Lung (tissue), 11 donors: ENCODE measurements at regions not wholly inside any gene's neighbourhood (a gene's known extent, or its start where the extent isn't known, plus 50 kb on each side); places are given as distances from the start of the nearest gene placed in this dataset.

ENCODE experiments used
- ATAC-seq: fragments of 200-7000 bp; cut with Tn5 transposase; one replicate; pipeline ENCODE4 v1.9.1; 2020; ENCODE audit warnings: moderate number of reproducible peaks; ENCODE audit not compliant: insufficient read depth, low FRiP score
- DNase-seq, 3 donors: peaks; one replicate each; pipeline ENCODE4 v3.0.0-alpha.2; 2013 to 2017
- H3K27ac ChIP-seq, 2 donors: one replicate each; pipeline ENCODE4 v1.5.1; 2013; ENCODE audit warnings: mild to moderate bottlenecking in 2 of 2, moderate library complexity in 2 of 2, control low read depth in 1 of 2, inconsistent platforms in 1 of 2, low read depth in 1 of 2, low read length in 1 of 2
- H3K27me3 ChIP-seq, 3 donors: one replicate each; pipeline ENCODE4 v1.5.1; 2013; ENCODE audit warnings: low read length in 2 of 3; ENCODE audit not compliant: control insufficient read depth in 3 of 3, insufficient read depth in 3 of 3
- H3K36me3 ChIP-seq, 4 donors: one replicate each; pipeline ENCODE4 v1.5.1; 2013; ENCODE audit warnings: low read length in 4 of 4, mild to moderate bottlenecking in 1 of 4, moderate library complexity in 1 of 4; ENCODE audit not compliant: control insufficient read depth in 4 of 4, insufficient read depth in 4 of 4
- H3K4me1 ChIP-seq, 5 donors: one replicate each; pipeline ENCODE4 v1.5.1; 2013; ENCODE audit warnings: low read length in 5 of 5, mild to moderate bottlenecking in 2 of 5, moderate library complexity in 1 of 5; ENCODE audit not compliant: control insufficient read depth in 5 of 5, insufficient read depth in 5 of 5
- H3K4me3 ChIP-seq: one replicate; pipeline ENCODE4 v1.5.1; 2013; ENCODE audit warnings: mild to moderate bottlenecking, control low read depth, moderate library complexity
- H3K9ac ChIP-seq, 2 donors: one replicate each; pipeline ENCODE4 v1.5.1; 2013; ENCODE audit warnings: low read length in 2 of 2, control low read depth in 1 of 2; ENCODE audit not compliant: insufficient read depth in 1 of 2
- H3K9me3 ChIP-seq, 4 donors: one replicate each; pipeline ENCODE4 v1.5.1; 2013; ENCODE audit warnings: low read length in 3 of 4, mild to moderate bottlenecking in 1 of 4, moderate library complexity in 1 of 4; ENCODE audit not compliant: control insufficient read depth in 4 of 4, insufficient read depth in 3 of 4
- WGBS, 2 donors: extraction: QIAGEN DNeasy Blood & Tissue Kit; methylation state at CpG; one replicate each; pipeline ENCODE4 v1.1.7; 2013; 5-methylcytosine and 5-hydroxymethylcytosine counted together
- TF ChIP-seq, protein P1 (sequence below): IDR thresholded peaks from 2 replicates; pipeline ENCODE4 v1.5.1; 2012; ENCODE audit warnings: mild to moderate bottlenecking; ENCODE audit errors: control extremely low read depth, extremely low read depth
- donor health status: control.
- donor health status: control.
- donor health status: Bipolar disorder and iron deficiency.
- donor health status: healthy.
- donor health status: DM: yes; HTN: yes; CAD: no.

DNA sequence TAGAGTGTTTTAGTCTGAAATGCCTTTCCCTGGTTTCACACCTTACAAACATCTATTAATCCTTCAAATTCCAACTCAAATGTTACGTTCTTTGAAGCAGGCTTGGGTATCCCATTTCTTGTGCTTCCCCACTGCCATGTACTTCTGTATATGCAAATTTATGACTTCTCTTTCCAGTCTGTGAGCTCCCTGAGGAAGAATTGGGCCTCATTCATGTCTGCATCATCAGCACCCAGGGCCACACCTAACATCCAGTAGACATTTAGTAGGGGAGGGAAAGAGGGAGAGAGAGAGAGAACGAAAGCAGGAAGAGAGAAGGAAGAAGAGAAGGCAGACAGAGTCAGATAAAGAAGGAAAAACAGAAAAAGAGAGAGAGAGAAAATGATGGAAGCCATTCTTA lies 53.3 kb upstream of the KY start:
- Histone ChIP-seq H3K27ac (no peak overlapping the region), H3K9ac (no peak overlapping the region), H3K36me3 (no peaks in the 10 kb centered on the region), H3K27me3 (no peaks in the 10 kb centered on the region), H3K4me3 (no peak overlapping the region), H3K9me3 (peaks cover 0 to 4% (median 0%) of the 10 kb centered on the region in 4 donors), H3K4me1 (peaks cover 0 to under 1% (median 0%) of the 10 kb centered on the region in 5 donors)
- TF ChIP-seq, protein P1, sequence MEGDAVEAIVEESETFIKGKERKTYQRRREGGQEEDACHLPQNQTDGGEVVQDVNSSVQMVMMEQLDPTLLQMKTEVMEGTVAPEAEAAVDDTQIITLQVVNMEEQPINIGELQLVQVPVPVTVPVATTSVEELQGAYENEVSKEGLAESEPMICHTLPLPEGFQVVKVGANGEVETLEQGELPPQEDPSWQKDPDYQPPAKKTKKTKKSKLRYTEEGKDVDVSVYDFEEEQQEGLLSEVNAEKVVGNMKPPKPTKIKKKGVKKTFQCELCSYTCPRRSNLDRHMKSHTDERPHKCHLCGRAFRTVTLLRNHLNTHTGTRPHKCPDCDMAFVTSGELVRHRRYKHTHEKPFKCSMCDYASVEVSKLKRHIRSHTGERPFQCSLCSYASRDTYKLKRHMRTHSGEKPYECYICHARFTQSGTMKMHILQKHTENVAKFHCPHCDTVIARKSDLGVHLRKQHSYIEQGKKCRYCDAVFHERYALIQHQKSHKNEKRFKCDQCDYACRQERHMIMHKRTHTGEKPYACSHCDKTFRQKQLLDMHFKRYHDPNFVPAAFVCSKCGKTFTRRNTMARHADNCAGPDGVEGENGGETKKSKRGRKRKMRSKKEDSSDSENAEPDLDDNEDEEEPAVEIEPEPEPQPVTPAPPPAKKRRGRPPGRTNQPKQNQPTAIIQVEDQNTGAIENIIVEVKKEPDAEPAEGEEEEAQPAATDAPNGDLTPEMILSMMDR, result no peak
- ATAC-seq (no peak), DNase-seq (no peak)
- WGBS, 2 donors, result 80 to 83% methylated on average over 2 of the region's 2 CpGs

DNA sequence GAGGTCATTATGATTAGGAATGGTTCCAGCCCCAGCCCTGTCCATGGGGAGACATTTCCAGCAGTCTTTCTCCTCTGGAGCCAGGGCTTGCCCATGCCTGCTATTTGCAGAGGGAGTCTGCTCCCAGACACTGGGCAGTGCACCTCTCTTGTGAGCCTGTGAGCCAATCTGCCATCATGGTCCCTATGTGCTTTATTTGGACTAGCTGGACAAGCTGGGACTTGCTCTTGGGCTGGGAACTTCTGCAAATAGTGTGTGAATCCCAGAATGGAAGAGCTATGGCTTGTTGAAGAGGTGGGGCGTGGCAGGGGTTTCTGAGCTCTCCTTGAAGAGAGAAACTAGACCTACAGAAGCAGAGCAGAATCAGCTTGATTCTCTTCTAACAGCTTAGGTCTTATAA lies 53.7 kb upstream of the KY start:
- H3K27me3 ChIP-seq, result no peaks in the 10 kb centered on the region
- peaks cover 0 to 4% (median 0%) of the 10 kb centered on the region in 4 donors for H3K9me3 ChIP-seq
- no peak overlapping the region for H3K9ac ChIP-seq
- DNase-seq, result no peak
- ATAC-seq, result no peak
- TF ChIP-seq, protein P1, result no peak
- H3K4me1 ChIP-seq, result no peaks in the 10 kb centered on the region
- H3K27ac ChIP-seq, result no peak overlapping the region
- H3K4me3 ChIP-seq, result no peak overlapping the region
- WGBS, 2 donors, result 78 to 93% methylated on average over 1 of the region's 1 CpG
- no peaks in the 10 kb centered on the region for H3K36me3 ChIP-seq

DNA sequence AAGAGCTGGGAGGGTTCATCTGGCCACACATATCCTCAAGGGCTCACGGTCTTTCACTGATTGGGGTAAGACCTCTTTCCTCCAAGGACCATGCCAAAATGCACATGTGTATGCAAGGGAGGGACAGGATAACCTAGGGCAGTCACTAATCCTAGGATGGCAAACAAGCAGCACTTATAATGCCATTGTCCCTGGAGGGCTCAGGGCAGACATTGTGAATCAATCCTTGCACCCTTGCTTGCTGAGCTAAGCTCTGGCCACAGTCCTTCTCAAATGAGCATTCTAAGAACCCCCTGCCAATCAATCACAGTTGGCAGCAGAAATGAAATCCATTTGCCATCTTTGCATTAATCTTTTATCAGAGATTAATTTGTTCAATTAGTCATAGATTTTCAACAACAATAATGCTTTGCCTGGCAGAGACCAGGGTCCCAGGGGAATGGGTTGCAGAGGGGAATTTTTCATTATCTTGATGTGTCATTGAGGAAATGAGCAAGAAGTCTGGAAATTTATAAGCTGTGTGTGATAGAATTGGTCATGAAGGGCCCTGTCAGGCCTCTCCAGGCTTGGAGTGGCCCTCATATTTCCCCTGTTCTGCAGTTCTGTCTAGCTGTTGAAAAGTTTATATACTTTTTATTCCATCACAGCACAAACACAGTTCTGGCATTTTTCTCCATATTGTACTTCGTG lies 57.2 kb upstream of the KY start:
- WGBS, 2 donors, result 83 to 95% methylated on average over 2 of the region's 2 CpGs
- TF ChIP-seq, protein P1, result no peak
- no peaks in the 10 kb centered on the region for H3K9me3 ChIP-seq

DNA sequence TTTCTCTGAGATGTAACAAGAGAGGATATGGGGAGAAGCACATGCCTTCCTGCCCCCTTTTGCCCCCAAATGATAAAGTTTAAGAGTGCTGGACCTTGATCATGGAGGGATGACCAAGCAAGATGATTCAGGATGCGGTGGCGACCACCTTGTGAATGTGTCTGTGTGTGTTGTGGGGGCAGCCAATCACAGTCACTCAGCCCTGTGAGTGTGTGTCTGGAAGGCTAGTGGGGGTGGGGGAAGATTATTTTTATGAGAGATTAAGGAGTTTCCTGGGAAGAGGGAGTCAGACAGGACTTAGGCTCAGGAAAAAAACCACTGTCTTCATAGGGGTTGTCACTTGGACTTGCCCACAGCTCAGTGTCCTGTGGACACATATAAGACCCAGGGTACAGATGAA lies 57.8 kb upstream of the KY start:
- no peak overlapping the region for H3K4me3 ChIP-seq
- peaks cover 0 to 4% (median 0%) of the 10 kb centered on the region in 5 donors for H3K4me1 ChIP-seq
- no peaks in the 10 kb centered on the region for H3K36me3 ChIP-seq
- TF ChIP-seq, protein P1, result no peak
- WGBS, 2 donors, result 94% methylated on average over 2 of the region's 2 CpGs
- H3K27ac ChIP-seq, result no peak overlapping the region
- no peaks in the 10 kb centered on the region for H3K27me3 ChIP-seq
- H3K9me3 ChIP-seq, result no peaks in the 10 kb centered on the region
- ATAC-seq, result no peak
- H3K9ac ChIP-seq, result no peak overlapping the region
- DNase-seq, result no peak

More for the DNA sequence above, 57.2 kb upstream of the KY start:
- Histone ChIP-seq H3K4me1 (peaks cover 0 to 4% (median 0%) of the 10 kb centered on the region in 5 donors), H3K4me3 (no peak overlapping the region), H3K9ac (no peak overlapping the region), H3K36me3 (no peaks in the 10 kb centered on the region), H3K27ac (no peak overlapping the region), H3K27me3 (no peaks in the 10 kb centered on the region)
- no peak for ATAC-seq
- DNase-seq, result no peak
